HS-27A (cell line): ENCODE measurements at regions not wholly inside any gene's neighbourhood (a gene's known extent, or its start where the extent isn't known, plus 50 kb on each side); places are given as distances from the start of the nearest gene placed in this dataset.
"Not testable (repeated sequence)": the region's sequence is repeated elsewhere in the genome, so short reads cannot be mapped to it uniquely, and the experiment has no call there.

Source experiments
- DNase-seq: peaks from one replicate; pipeline ENCODE4 v3.0.0-alpha.2; 2012; ENCODE audit warnings: low read depth, missing footprints

DNA sequence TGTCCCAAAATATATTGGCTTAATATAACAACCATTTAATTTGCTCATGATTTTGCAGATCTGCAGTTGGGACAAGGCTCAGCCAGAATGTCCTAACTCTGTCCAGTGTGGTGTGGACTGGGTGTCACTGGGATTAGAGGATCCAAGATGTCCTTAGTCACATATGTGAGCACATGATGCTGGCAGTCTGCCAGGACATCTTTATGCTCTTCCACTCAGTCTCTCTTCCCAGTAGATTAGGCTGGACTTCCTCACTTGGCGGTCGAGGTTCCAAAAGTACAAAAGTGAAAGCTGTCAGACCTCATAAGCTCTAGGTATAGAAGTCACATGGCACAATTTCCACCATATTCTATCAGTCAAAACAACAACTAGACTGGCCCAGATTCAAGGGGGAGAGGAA, 167.9 kb upstream of the NTF3 start:
- DNase-seq = no peak

DNA sequence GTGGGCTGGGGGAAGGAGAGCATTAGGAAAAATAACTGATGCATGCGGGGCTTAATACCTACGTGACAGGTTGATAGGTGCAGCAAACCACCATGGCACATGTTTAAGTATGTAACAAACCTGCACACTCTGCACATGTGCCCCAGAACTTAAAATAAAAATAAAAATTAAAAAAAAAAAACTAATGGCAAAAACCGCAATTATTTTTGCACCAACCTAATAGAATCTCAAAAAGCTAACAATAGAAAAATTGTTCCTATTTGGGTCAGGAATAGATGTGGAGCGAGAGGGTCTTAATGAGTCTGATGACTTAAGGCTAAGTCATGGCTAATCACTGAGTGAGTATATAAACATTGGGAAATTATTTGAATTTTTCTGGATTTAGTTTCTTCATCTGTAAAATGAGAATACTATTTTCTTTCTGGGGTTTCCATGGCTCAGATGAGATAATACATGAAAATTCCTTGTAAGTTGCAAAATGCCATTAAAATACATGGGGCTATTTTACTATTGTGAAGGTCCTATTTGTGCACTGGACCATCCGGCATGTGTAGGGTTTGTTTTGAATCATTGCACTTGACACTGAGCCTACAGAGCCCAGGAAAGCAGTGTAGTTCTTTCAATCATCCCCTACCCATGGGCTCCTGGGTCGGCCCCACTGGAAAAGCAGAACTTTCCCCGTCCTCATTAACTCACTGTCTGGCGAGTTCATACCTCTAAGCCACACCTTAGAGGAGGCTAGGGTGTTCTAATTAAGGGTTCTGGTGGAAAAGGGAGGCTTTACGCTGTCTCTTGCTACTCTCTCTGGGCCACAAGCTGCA, 164.1 kb upstream of the NTF3 start:
- DNase-seq = no peak

DNA sequence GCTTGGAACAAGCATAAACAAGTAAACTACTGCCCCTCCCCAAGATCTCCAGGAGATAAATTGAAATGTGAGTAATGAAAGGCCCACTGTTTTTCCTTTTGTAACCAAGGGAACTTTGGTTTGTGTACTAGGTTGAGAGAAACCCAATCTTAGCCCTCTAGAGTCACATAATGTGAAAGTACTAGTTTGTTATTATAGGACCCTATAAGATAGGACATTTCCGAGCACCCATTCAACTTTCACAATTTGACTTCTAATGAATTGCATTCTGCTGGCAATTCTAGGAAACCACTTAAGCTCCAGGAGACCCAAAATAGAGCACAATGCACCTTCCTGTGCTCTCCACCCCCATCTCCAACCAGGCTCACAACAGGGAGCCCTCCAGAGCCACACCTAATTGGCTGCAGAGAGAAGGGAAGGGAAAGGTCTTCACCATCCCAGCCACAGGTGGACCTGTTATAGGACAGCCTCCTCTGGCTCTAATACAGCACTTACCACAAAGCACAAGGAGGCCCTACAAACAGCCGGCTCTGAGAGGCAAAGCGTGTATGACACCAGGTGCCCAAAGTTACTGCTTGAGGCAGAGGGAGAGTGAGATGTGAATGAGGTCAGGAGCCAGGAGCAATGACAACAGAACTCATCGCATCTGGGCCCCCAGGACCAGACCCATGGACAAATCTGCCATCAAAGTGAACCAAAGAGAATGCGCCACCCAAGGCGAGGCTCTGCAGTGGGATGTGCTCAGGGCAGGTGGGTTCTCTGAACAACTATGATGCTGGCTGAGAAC, 163.3 kb upstream of the NTF3 start:
- no peak for DNase-seq

DNA sequence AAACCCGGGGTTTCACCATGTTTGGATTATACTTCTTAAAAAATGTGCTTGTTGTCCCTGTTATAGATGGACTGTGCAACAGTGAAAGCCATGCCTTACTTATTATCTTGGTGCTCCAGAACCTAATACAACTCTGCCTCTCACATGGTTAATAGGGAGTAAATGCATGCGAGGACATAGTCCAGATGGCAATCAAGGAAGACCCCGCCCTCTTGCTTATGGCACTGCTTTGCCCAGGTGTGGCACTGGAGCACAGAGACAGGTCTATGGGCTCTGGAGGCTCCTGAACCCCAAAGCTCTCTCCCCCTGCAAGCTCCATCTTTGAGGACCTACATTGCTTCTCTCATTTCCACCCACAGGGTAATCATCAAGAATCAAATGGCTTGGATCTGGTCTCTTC, 162.1 kb upstream of the NTF3 start:
- no peak for DNase-seq

DNA sequence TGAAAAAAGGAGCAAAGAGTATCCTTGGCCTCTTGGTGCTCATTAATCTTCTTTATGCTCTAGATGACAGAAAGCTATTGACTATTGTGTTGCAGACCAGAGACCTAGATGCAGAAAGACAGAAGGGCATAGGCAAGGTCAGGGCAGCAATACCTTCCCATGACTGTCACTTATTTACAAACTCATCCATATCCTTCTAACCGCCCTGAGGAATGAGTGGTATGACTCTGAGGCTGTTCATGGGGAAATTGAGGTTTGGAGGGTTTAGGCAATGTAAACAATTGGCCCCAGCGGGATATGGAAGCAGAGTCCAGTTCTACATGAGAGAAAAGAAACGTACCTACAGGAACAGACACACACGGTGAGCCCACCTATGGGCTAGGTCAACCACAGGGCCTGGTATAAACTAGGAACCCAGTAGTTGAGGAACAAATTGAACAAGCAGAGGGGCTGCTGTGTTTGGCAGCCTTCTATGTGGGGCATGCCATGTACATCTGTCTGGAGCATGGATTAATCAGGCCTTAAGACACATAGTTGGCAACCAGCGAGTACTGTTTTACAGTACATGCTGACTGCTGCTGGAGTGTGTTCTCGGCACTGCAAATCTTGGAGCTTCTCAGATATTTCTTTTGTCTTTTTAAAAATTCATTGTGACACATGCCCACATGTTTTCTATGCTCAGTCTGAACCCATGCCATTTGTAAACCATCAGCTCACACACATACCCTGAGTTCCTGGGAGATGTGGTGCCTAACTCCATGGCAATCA, 159.7 kb upstream of the NTF3 start:
- no peak for DNase-seq

DNA sequence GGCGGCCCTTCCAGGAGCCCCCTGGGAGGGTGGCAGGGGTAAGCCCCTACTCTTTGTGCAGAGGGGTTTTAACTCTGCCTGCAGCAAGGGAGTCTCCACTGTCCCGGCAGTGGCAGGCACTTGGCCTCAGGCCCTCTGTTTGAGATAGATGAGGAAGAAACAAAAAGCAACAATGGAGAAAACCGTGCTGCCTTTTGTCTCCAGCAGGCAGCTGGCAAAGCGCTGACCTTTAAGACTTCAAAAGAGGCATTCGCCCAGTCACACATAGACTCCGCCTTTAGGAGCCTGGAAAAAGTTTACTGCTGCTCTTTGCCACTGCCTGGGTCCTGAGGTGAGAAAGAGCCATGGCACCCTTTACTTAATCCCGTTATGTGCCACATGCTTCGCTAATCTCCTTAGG, 158.2 kb upstream of the NTF3 start:
- no peak for DNase-seq

DNA sequence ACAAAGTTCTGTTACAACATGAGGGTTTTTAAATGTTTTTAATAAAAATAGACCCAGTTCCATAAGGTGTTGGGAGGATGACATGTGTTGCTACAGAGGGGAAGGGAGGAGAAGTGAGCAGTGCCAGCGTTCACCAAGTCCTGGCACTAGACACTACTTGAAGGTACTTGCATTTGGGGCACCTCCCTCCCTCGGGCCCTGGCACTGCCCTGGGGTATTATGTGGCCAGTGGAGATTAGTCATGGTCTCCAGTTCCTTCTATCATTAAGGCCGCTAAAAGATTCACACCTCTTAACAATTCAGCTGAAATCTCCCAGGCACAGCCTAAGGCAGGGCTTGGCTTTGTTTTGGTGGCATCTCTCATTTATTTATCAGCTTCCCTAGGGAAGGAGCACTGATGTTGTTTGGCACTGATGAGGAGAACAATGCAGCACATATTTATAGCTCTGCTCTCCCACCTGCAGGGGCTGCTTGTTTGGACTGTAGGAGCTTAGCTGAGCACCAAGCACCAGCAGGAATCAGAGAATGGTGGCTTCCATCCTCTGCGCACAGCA, 155.5 kb upstream of the NTF3 start:
- no peak for DNase-seq

DNA sequence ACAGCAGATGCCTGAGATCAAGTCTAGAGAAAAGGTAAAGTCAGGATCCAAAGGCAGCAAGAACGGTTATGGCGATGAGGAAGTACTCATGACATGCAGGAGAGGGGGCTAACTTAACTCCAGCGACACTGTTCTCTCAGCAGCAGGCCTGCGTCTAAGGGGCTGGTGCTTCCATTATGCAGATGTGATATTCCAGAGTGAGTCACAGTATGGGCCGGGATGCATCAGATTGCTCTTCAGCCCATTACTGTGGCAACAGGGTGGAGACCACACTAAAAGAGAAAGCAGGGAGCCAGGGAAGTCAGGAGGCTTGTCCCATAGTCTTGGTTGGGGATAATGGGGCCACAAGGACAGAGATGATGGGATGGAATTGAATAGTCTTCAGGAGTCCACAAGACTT, 151.8 kb upstream of the NTF3 start:
- no peak for DNase-seq

DNA sequence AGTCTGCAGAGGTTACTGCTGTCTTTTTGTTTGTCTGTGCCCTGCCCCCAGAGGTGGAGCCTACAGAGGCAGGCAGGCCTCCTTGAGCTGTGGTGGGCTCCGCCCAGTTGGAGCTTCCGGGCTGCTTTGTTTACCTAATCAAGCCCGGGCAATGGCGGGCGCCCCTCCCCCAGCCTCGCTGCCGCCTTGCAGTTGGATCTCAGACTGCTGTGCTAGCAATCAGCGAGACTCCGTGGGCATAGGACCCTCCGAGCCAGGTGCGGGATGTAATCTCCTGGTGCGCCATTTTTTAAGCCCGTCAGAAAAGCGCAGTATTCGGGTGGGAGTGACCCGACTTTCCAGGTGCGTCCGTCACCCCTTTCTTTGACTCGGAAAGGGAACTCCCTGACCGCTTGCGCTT, 141.5 kb upstream of the NTF3 start:
- not testable (repeated sequence) for DNase-seq

DNA sequence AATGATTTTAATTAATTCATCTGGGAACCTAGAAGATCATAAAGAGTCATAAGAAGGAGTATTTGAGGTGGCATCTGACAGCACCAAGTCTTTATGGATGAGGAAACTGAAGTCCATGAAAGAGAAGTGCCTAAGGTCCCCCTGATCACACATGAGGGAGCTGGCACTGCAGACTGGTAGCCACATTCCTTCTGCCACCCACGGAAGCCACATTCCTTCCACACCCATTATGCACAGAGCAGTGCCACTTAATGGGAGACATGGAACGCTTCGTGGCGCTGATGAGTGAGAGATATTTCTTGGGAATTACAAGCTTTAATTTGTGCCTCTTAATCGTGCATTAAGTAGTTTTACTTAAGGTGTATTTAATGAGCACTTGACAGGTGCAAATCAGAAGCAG, 139.3 kb upstream of the NTF3 start:
- DNase-seq = no peak

DNA sequence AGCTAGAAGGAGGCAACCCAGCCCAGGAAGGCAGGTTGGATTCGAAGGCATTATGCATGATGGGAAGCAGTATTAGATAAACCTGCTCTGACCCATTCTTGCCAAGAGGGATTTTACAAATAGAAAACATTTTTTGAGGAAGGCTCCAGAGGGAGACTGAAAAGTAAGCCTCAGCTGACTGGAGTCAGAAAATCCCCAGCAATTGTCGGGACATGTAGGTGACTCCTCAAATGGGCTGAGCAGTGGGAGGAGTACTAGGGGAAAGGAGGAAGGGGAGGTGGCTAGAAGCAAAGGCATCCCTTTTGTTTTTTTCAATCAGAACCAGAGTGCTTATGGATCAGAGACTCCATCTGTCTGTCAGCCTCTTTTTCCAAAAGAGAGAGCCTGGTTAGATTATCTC, 138.1 kb upstream of the NTF3 start:
- no peak for DNase-seq

DNA sequence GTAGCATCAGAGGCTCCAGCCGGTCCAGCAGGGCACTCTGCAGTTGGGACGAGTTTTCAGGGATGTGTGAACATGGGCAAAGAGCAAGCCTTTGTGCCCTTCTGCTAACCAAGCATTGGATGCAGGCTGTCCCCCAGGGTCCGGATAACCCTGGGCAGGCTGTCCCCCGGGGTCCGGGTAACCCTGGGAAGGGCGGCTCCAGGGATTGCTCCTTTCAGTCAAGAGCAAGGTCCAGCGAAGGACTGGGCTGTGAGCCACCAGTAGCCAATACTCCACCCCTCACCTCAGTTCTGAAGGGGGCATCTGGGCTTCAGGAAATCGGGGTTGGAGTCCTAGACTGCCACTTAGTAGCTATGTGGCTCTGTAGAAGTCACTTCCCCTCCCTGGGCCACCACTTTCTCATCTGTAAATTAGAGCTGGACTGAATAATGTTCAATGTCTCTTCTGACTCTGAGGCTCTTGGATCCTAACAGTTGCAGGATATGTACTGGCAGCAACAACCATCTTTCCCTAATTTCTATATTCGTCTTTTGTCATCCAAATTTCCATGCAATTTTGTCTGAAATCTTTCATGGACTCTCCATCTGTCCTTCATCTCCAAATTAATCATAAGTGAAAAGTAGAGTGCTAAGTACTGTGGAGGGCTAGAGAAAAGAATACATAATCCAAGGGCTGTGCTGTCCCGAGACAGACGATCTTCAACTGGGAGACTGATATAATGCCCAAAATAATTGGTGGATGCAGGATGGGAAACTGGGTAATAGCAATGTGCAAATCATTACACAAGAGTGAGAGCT, 137.4 kb upstream of the NTF3 start:
- DNase-seq = no peak

DNA sequence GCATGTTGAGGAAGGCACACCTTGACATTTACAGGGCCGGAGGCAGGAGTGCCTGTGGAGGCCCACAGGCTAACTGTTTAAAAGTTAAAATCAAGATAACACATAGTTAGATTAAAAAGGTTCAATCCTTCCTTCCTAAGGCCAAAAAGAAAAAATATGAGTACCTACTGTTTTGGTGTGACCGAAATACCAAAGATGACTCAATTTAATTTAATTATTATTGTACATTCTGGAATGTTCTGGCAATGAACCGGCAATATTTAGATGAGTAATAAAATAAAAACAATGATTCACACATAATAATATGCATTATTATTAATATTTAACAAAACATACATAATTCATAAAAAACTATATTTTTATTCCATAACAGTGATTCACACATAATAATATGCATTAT, 136.8 kb upstream of the NTF3 start:
- no peak for DNase-seq

DNA sequence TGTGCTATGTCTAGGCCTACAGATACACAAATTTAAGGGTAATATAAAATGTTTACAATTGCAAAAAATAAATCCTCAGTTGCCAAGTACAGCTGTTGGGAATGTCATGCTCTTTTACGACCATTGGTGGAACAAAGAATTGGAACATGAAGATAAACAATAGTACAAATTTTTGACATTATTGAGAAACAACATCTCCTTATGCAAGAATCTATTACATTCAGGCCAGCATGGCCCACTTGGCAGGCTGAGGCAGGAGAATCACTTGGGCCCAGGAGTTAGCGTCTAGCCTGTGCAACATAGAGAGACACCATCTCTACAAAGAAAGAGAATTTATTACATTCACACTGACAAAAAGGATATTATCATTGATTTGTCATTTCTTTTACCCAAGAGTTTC, 135.9 kb upstream of the NTF3 start:
- DNase-seq = no peak

DNA sequence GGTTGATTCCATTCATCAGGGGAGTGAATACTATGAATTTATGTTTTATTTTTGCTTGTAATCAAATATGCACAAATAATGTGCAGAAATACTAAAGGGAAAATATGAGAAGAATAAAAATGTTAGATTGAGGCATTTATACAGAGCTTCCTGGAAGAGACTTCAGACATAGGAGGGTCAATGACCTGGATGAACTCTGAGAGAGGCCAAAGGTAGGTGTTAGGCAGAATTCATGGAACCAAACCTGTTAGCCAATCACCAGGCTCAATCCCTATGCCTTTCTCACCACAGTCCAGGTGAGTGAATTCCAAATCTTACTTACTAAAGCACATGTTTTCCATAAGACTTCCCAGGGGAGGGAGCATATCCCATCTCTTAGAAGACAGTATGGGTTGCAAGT, 130.4 kb upstream of the NTF3 start:
- no peak for DNase-seq

DNA sequence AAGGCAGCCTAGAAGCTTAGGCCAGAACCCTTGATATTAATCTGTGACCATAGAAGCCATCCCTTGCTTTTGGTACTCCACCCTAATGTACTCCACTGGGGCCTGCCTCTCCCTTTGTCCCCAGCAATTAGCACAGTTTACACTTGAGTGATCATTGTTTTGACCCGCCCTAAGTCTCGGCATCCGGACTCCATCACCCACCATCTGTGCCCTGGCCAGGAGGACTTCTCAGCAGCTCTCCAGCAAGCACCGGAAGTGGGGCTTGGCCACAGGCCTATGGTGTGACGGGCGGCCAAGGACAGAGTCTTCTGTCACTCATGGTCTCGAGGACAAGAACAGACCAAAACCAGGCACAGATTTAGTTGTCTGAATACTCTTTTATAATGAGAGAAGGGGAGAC, 126.5 kb upstream of the NTF3 start:
- no peak for DNase-seq

DNA sequence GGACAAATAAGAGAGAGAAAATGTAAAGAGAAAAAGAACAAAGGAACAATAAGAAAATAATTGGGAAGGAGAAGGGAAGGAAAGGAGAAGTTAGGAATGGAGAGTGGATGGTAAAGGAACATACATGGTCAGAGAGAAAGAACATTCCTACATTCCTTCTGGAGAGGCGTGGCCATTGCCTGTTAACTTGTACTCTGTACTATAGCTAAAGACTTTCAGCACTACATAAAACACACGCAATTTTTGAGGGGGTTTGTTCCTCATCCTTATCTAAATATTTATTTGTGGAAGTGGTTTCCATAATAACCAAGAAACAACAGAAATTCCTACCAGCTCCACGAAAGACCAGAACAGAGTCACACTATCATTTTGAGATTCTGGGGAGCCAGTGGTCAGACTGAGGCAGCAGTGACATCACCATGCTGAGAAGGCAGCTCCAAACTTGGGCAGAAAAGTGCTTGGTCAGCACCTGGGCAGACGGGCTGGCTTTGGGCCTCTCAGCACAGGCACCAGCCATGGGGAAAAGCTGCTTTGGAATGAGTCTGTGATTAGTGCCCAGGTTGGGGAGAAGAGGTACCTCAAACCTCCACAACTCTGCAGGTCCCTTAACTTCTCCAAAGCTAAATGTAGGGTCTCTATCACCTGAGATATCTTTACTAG, 125.9 kb upstream of the NTF3 start:
- no peak for DNase-seq

DNA sequence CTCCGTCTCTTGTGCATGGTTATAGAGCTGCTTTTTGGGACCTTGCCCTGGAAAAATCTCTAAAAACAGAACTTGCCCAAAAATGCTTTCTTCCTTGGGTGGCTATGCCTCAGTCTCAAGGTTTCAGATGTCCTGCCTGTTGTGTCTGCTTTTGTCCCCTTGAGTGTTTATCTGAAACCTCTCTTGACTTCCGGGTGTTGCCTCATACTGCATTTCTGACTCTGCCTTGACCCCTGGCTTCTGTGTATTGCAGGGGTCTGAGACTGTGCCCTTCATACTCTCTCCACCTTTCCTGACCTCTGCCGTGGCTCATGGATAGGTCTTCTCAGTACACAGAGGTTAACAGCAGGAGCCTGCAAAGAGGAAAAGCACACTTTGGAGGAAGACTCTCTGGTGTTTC, 124.8 kb upstream of the NTF3 start:
- DNase-seq = no peak

DNA sequence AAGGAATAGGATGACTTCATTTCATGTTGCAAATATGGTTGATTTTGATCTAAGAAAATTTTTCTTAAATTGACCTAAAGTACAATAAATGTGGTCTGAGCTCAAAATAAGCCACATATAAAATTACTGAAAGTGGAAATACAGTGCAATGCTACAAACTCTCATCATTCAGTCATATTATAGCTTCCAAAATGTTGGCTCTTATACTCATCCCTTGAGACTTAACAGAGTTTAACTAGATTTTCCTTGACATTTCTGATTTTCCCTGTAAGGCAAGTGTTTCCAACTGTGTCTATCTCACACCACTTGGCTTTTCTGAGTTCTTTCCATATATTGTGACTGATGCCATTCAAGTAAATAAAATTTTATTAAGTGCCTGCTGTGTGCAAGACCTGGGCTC, 123.7 kb upstream of the NTF3 start:
- DNase-seq = no peak

DNA sequence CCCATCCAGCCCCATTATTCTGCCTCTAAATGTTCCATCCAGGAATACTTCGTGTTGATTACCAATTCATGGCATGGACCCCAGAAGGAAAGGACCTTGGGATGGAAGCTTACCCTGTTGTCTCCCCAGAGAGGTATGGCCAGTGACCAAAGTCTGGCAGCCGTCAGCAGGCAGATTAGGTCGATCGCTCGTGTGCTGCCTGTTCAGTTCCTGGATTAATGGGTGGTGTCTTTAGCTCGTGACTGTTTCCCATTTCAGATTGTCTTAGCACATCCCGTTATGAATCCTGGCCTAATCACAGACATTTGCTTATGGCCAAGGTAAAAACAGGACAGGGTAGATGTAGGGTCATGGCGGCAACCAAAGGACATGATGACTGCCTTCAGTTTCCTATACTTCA, 122.9 kb upstream of the NTF3 start:
- no peak for DNase-seq

DNA sequence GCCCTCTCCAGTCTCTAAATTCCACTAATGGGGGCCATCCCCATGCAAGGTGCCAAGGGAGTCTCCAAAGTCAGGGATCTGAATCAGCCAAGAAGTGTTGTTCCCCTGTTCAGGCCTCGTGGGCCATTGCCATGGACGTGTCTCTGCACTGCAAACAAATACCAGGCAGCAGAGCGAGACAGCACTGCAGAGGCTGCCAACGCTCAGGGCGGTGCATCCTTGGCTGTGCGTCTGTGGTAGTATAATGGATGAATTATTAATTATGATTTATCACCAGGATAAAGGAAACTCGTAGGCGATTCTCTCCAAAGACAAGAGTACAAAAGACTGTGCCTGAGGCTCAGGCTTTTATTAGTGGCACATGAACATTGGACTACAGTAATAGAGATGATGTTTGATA, 122.3 kb upstream of the NTF3 start:
- DNase-seq = no peak
